ENCODE measurements at regions not wholly inside any gene's neighbourhood (a gene's known extent, or its start where the extent isn't known, plus 50 kb on each side); places are given as distances from the start of the nearest gene placed in this dataset.
"Not testable (repeated sequence)": the region's sequence is repeated elsewhere in the genome, so short reads cannot be mapped to it uniquely, and the experiment has no call there.

- no peaks in the 10 kb centered on the region; the same call in 1 of the 2 replicates for H3K4me1 ChIP-seq
- no peak for DNase-seq
- no peak overlapping the region for H3K4me3 ChIP-seq
- no peaks in the 10 kb centered on the region for H3K36me3 ChIP-seq
- H3K9me3 ChIP-seq (replicated peaks) = no peaks in the 10 kb centered on the region
- H3K27ac ChIP-seq = no peak overlapping the region
- H3K27me3 ChIP-seq = no peaks in the 10 kb centered on the region
These were observed 892.8 kb upstream of the MDGA2 start for GRCh38 chr14:48568252-48568651.

- Histone ChIP-seq H3K4me3 (no peak overlapping the region), H3K36me3 (no peaks in the 10 kb centered on the region), H3K27ac (no peak overlapping the region), H3K9me3 (replicated peaks) (no peaks in the 10 kb centered on the region), H3K27me3 (no peaks in the 10 kb centered on the region), H3K4me1 (no peaks in the 10 kb centered on the region)
- peak in 1 of 2 experiments; percentile 4 for DNase-seq
These were observed 888.1 kb upstream of the MDGA2 start for GRCh38 chr14:48563489-48563888.

- not testable (repeated sequence) for H3K27me3 ChIP-seq; H3K4me1 ChIP-seq; H3K27ac ChIP-seq; H3K36me3 ChIP-seq; H3K4me3 ChIP-seq; DNase-seq; H3K9me3 ChIP-seq (replicated peaks)
These were observed 886.0 kb upstream of the MDGA2 start for GRCh38 chr14:48561438-48561837.

- no peak for DNase-seq
- H3K9me3 ChIP-seq (replicated peaks) = no peaks in the 10 kb centered on the region
- H3K27me3 ChIP-seq = no peaks in the 10 kb centered on the region
- no peak overlapping the region for H3K4me3 ChIP-seq
- H3K36me3 ChIP-seq = no peaks in the 10 kb centered on the region
- no peaks in the 10 kb centered on the region for H3K4me1 ChIP-seq
- H3K27ac ChIP-seq = no peak overlapping the region
These were observed 885.0 kb upstream of the MDGA2 start for GRCh38 chr14:48560421-48560820.

- Histone ChIP-seq H3K9me3 (replicated peaks) (no peaks in the 10 kb centered on the region), H3K27ac (no peak overlapping the region), H3K36me3 (no peaks in the 10 kb centered on the region)
These were observed 878.0 kb upstream of the MDGA2 start for GRCh38 chr14:48553443-48553842.

GRCh38 chr14:48546996-48547395 lies 871.6 kb upstream of the MDGA2 start:
- no peak for DNase-seq
- Histone ChIP-seq H3K4me1 (no peaks in the 10 kb centered on the region), H3K27ac (no peak overlapping the region), H3K36me3 (no peaks in the 10 kb centered on the region), H3K27me3 (no peaks in the 10 kb centered on the region), H3K9me3 (replicated peaks) (no peaks in the 10 kb centered on the region), H3K4me3 (no peak overlapping the region)

More at GRCh38 chr14:48553443-48553842, 878.0 kb upstream of the MDGA2 start:
- Histone ChIP-seq H3K27me3 (no peaks in the 10 kb centered on the region), H3K4me3 (no peak overlapping the region), H3K4me1 (no peaks in the 10 kb centered on the region)
- no peak for DNase-seq

GRCh38 chr14:48537600-48537999 lies 862.2 kb upstream of the MDGA2 start:
- no peak overlapping the region for H3K27ac ChIP-seq
- no peak for DNase-seq
- no peaks in the 10 kb centered on the region for H3K4me1 ChIP-seq
- H3K9me3 ChIP-seq (replicated peaks) = no peaks in the 10 kb centered on the region
- no peak overlapping the region for H3K4me3 ChIP-seq
- no peaks in the 10 kb centered on the region for H3K27me3 ChIP-seq
- H3K36me3 ChIP-seq = no peaks in the 10 kb centered on the region

- H3K4me3 ChIP-seq = no peak overlapping the region
- peak; percentile 19 to 37 for DNase-seq
- H3K4me1 ChIP-seq = no peaks in the 10 kb centered on the region
These were observed 860.9 kb upstream of the MDGA2 start for GRCh38 chr14:48536318-48536717.

GRCh38 chr14:48527832-48528231 lies 852.4 kb upstream of the MDGA2 start:
- H3K9me3 ChIP-seq (replicated peaks) = no peaks in the 10 kb centered on the region
- H3K4me1 ChIP-seq = no peaks in the 10 kb centered on the region
- no peak for DNase-seq
- H3K27me3 ChIP-seq = no peaks in the 10 kb centered on the region
- no peak overlapping the region for H3K27ac ChIP-seq
- H3K36me3 ChIP-seq = no peaks in the 10 kb centered on the region
- no peak overlapping the region for H3K4me3 ChIP-seq

More at GRCh38 chr14:48536318-48536717, 860.9 kb upstream of the MDGA2 start:
- Histone ChIP-seq H3K9me3 (replicated peaks) (no peaks in the 10 kb centered on the region), H3K27me3 (no peaks in the 10 kb centered on the region), H3K27ac (no peak overlapping the region), H3K36me3 (no peaks in the 10 kb centered on the region)

GRCh38 chr14:48526307-48526706 lies 850.9 kb upstream of the MDGA2 start:
- H3K27ac ChIP-seq = no peak overlapping the region
- no peak for DNase-seq
- H3K4me3 ChIP-seq = no peak overlapping the region
- H3K4me1 ChIP-seq = no peaks in the 10 kb centered on the region
- H3K27me3 ChIP-seq = no peaks in the 10 kb centered on the region
- no peaks in the 10 kb centered on the region for H3K36me3 ChIP-seq
- H3K9me3 ChIP-seq (replicated peaks) = no peaks in the 10 kb centered on the region

- Histone ChIP-seq H3K4me1 (no peaks in the 10 kb centered on the region), H3K36me3 (no peaks in the 10 kb centered on the region), H3K27ac (no peak overlapping the region), H3K4me3 (no peak overlapping the region), H3K27me3 (no peaks in the 10 kb centered on the region), H3K9me3 (replicated peaks) (no peaks in the 10 kb centered on the region)
- DNase-seq = no peak
These were observed 829.5 kb upstream of the MDGA2 start for GRCh38 chr14:48504921-48505320.

- no peaks in the 10 kb centered on the region for H3K4me1 ChIP-seq
- H3K27ac ChIP-seq = no peak overlapping the region
- no peaks in the 10 kb centered on the region for H3K36me3 ChIP-seq
- DNase-seq = no peak
- H3K27me3 ChIP-seq = no peaks in the 10 kb centered on the region
- H3K4me3 ChIP-seq = no peak overlapping the region
- no peaks in the 10 kb centered on the region for H3K9me3 ChIP-seq (replicated peaks)
These were observed 815.4 kb upstream of the MDGA2 start for GRCh38 chr14:48490756-48491155.

- no peak for DNase-seq
These were observed 798.5 kb upstream of the MDGA2 start for GRCh38 chr14:48473944-48474343.

GRCh38 chr14:48456051-48456450 lies 780.6 kb upstream of the MDGA2 start:
- peak; percentile 65 to 89 for DNase-seq
- Histone ChIP-seq H3K4me3 (peak overlapping the region; percentile 57), H3K9me3 (replicated peaks) (no peaks in the 10 kb centered on the region), H3K36me3 (no peaks in the 10 kb centered on the region), H3K27me3 (no peaks in the 10 kb centered on the region), H3K4me1 (peaks cover 32% of the 10 kb centered on the region), H3K27ac (peak overlapping the region; percentile 92)

More at GRCh38 chr14:48473944-48474343, 798.5 kb upstream of the MDGA2 start:
- Histone ChIP-seq H3K27me3 (no peaks in the 10 kb centered on the region), H3K4me3 (no peak overlapping the region), H3K9me3 (replicated peaks) (no peaks in the 10 kb centered on the region), H3K4me1 (no peaks in the 10 kb centered on the region), H3K27ac (no peak overlapping the region), H3K36me3 (no peaks in the 10 kb centered on the region)

- Histone ChIP-seq H3K4me1 (peaks cover 35% of the 10 kb centered on the region), H3K4me3 (peak overlapping the region; percentile 57), H3K27ac (peak overlapping the region; percentile 92), H3K9me3 (replicated peaks) (no peaks in the 10 kb centered on the region), H3K36me3 (no peaks in the 10 kb centered on the region), H3K27me3 (no peaks in the 10 kb centered on the region)
- DNase-seq = no peak
These were observed 779.5 kb upstream of the MDGA2 start for GRCh38 chr14:48454887-48455286.

- no peaks in the 10 kb centered on the region for H3K27me3 ChIP-seq
- H3K9me3 ChIP-seq (replicated peaks) = no peaks in the 10 kb centered on the region
- no peak overlapping the region for H3K4me3 ChIP-seq
- peaks cover 35% of the 10 kb centered on the region for H3K4me1 ChIP-seq
- no peaks in the 10 kb centered on the region for H3K36me3 ChIP-seq
- H3K27ac ChIP-seq = no peak overlapping the region
- no peak for DNase-seq
These were observed 777.1 kb upstream of the MDGA2 start for GRCh38 chr14:48452437-48452995.
